OCI-M1 (cell line): ENCODE measurements at regions not wholly inside any gene's neighbourhood (a gene's known extent, or its start where the extent isn't known, plus 50 kb on each side); places are given as distances from the start of the nearest gene placed in this dataset.

Source experiments
- DNase-seq: peaks from one replicate; lab custom pipeline; 2025; lab: John Stamatoyannopoulos, UW

- no peak for DNase-seq
These were observed 1052.4 kb downstream of the TUSC7 start for GRCh38 chr3:117761703-117762620.

DNA sequence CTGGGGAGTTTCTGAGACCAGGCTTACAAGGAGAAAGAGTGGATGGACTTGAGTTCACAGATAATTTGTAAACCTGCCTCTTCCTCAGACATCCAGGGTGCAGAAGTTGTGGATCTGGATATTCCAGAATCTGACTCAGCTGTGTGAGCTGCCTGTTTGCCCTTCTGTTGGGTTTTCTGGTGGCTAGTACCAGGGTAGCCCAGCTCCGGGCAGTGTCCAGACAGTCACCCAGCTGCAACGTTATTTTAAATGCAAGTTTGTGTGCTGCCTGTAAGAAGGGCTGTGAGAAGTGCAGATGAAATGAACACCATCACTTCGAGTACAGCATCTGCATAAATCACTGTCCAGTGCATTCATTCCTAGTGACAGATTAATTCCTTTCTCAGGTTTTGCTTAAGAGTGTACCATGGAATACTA lies 1053.0 kb downstream of the TUSC7 start:
- no peak for DNase-seq

DNA sequence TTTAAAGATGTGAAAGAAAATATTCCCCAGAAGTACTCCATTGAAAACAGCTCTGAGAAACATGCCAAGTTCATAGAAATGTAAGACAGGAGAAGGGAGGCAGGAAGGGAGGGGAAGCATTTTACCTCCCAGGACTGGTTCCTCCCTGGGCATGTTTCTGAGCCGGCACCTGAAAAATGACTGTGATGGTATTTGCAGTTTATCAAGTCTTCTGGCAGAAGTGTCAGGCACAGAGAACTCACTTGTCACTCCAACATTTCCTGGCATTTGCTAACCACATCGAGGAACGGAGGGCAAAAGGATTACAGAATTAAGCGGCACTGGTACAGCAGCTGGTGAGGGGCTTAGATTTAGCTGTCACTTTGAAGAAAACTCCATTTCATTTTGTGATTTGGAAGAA lies 1054.0 kb downstream of the TUSC7 start:
- DNase-seq = no peak

GRCh38 chr3:117768581-117768980 lies 1059.0 kb downstream of the TUSC7 start:
- no peak for DNase-seq

DNA sequence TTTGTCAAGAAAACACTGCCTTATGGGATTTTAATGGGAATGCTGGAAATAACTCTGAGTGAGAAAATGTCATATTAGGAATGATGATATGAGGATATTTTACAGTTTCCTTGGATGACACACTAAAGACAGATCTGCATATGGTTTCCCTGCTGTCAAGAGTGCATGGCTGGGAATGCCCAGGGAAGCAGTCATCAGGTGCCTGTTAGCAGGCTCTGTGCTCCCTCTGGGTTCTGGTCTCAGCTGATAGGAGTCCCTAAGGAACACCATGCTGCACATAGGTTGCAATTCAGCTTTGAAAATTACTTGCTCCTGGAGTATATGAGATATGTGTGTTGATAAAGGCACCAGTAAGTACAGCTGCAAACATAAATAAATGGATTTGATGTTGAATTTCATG lies 1064.6 kb downstream of the TUSC7 start:
- no peak for DNase-seq

- no peak for DNase-seq
These were observed 1076.8 kb downstream of the TUSC7 start for GRCh38 chr3:117786349-117786748.

- DNase-seq = no peak
These were observed 1078.5 kb downstream of the TUSC7 start for GRCh38 chr3:117788061-117788460.

GRCh38 chr3:117788506-117788905 lies 1078.9 kb downstream of the TUSC7 start:
- DNase-seq = no peak

DNA sequence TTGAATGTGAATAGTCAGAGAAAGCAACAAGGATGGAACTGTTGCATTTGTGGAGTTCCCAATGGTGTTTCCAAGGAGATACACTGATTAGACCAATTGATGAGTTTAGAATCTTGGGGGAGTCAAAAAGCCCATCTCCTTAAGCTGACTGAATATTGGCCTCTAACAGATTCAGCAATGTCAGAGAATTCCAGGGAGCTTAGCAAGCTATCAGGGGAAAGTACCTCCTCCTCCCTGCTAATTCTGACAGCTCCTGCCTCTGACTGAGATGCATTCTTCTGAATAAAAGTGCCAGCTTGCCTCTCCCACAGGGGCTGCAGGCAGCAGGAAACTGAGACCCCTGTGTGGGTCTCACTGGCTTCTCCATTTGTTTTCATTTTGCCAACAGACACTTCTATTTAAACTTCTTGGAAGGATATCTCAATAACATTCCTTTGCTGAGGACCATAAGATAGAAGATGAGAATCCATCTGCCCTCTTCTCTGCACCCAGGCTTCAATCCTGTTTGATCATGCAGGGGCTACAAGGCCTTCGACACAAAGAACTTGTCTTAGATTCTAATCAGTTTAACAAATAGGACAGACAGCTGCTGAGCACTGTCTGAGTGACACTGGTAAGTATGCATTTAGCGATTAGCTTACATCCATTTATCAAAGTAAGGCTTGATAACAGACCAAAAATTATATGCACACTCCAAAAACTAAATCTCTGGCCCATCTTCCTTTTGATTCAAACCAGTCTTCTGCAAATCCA lies 1080.8 kb downstream of the TUSC7 start:
- no peak for DNase-seq

GRCh38 chr3:117793622-117794265 lies 1084.2 kb downstream of the TUSC7 start:
- DNase-seq = no peak

DNA sequence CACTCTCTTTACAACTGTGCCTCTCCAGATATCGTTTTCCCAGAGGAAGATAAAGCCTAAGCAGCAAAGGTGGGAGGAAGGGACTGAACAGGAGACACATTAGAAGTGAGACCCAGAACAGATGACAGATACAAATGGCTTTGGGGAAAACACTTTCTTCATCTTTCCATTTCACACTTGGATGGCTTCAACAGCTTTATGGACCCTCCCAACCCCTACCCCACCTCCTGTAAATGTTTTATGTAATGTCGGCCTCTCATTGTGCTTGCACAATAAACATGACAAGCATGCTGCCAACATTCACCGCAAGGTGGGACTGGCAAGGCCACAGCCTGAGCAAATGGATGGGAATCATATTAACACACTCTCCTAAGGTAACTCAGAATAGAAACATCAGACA lies 1088.6 kb downstream of the TUSC7 start:
- DNase-seq = no peak

DNA sequence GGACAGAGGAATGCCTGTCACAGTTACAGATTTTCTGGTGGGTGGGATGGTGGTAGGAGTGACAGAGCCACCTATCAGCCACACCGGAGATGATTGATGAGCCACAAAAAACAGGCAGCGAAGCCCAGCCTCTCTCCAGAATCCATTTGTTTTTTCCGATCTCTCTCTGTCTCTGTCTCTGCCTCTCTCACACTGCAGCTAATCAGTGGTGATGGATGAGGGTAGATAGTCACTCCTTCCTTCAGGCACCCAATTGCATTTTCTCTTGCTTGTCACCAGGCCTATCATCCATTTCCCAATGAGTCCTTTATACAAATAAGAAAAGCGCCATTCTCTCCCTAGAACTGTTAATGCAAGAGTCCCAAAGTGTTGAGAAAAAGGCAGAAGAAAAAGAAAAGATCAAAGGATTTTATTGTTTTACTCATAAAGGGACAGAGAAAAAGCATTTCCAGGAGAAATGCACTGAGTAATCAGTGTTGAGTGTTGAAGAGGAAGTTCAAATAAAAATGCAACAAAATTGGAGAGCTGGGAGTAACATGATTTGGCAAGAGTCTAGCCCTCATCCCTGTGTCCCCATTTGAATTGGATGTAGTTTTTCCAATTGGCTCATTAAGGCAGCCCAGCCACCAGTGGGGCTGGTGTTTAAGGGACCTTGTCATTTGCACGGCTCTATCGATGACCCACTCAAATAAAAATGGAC lies 1089.3 kb downstream of the TUSC7 start:
- DNase-seq = no peak

GRCh38 chr3:117799387-117799735 lies 1089.8 kb downstream of the TUSC7 start:
- DNase-seq = no peak

GRCh38 chr3:117801912-117802239 lies 1092.3 kb downstream of the TUSC7 start:
- DNase-seq = no peak

GRCh38 chr3:117809186-117810081 lies 1099.9 kb downstream of the TUSC7 start:
- DNase-seq = no peak

GRCh38 chr3:117811786-117812185 lies 1102.2 kb downstream of the TUSC7 start:
- no peak for DNase-seq

DNA sequence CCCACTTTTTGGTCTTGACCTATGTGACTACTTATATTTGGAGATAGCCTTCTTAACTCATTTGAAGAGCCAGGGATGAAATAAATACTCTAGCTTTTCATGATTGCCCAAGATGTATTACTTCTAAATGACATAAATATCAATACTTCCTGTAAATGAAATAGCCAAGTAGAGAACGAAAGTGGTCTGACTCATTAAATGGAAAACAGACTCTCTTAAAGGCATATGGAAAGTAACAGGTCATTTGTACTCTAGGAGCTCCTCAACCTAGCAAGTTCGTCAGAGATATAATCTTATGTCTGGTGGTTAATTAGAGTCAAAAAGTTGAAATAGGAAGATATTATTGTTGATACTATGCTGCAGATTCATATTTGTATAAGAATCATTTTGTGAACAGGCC lies 1105.4 kb downstream of the TUSC7 start:
- peak; percentile 14 for DNase-seq

DNA sequence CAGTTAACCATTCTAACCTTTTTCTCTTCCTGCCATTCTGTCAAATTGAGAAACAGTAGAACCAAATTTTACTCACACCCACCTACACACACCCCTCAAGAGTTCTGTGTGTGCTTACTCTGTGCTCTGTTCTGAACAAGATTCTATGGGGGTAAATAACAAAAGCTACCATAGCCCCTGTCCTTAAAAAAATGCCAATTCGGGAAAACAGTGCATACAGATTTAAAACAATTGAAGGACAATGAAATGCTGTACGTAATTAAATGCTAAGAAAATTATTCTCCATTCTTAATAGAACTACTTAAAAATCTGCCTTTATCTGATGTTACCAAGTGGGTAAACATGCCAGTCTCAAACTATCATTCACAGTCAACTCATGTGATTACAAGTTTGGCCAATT lies 1107.5 kb downstream of the TUSC7 start:
- no peak for DNase-seq

GRCh38 chr3:117818592-117818991 lies 1109.0 kb downstream of the TUSC7 start:
- DNase-seq = no peak

DNA sequence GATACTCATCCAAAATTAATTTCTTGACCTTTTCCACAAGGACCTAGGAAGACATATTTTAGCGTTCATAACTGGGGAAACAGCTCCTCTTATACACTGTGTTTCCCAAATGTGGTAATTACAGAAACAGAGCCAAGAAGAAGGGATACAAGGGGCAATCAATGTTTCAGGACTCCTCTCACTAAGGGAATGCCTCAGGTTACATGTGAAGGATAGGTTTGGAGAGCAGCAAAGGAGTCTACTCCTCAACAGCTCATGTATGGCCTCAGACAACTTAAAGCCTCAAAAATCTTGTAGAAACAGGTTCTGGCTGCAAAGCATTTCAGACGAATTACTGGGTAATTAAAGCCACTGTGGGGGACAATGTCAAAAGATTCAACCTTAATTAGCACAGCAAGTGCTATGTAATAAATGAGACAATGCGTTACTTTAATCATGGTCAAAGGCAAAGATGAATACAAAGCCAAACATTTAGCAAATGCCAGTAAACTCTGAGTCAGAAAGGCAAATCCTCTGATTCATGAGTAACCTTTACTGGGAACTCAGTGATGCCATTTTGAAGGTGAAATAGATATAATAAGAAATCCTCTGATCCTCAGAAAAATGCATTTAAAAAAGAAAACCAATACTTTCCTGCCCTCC lies 1111.2 kb downstream of the TUSC7 start:
- no peak for DNase-seq

DNA sequence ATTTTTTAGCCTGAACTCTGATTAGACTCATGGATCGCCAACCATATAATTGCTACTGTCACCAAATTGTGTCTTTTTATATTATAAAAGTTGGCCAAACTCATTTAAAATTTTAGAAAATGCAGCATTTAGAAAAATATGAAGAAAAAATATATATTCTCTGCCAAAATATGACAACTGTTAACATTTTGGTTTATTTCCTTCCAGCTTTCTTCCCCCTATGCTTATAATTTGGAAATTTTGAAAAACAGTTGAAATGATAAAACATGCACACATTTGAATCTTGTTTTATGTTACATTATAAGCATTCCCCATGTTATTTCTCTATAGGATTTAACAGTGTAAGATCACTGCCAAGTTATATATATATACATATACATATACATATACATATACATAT lies 1112.8 kb downstream of the TUSC7 start:
- DNase-seq = no peak
